B cell (primary cell): ENCODE measurements at regions not wholly inside any gene's neighbourhood (a gene's known extent, or its start where the extent isn't known, plus 50 kb on each side); places are given as distances from the start of the nearest gene placed in this dataset.

Experiments used
- ATAC-seq: fragments of 200-7000 bp; cut with Tn5 transposase; one replicate; pipeline ENCODE4 v1.10.0; 2021; ENCODE audit warnings: low read depth, mild to moderate bottlenecking, moderate number of reproducible peaks, moderate library complexity
- CTCF ChIA-PET: fragments of 350-600 bp; sonication (Branson Sonifier 250); formaldehyde crosslinking; loops from one replicate; lab custom pipeline; 2021; ENCODE audit warnings: antibody characterized with exemption, inconsistent platforms; lab: Charles Lee
- POLR2A ChIA-PET: fragments of 350-600 bp; sonication (Branson Sonifier 250); formaldehyde crosslinking; loops from one replicate; lab custom pipeline; 2021; ENCODE audit warnings: antibody characterized with exemption; lab: Charles Lee
- DNase-seq: peaks from one replicate; pipeline ENCODE4 v3.0.0; 2013
- H2AFZ ChIP-seq: 2 replicates; pipeline ENCODE4 v1.6.1; 2012; ENCODE audit warnings: mild to moderate bottlenecking, low read depth, low read length; ENCODE audit not compliant: insufficient read depth, poor library complexity, severe bottlenecking
- H3K27ac ChIP-seq, 2 donors: 1 replicate in 1 of 2; 2 replicates in 1 of 2; pipeline ENCODE4 v1.5.1; 2012 to 2013; ENCODE audit warnings: low read length in 2 of 2, mild to moderate bottlenecking in 2 of 2, moderate library complexity in 1 of 2
- H3K27me3 ChIP-seq, 4 experiments: fragments of 200-600 bp in 1 of 4; sonication (generic) in 1 of 4; replicated peaks in 1 of 4; 1 replicate in 2 of 4; 2 replicates in 2 of 4; pipeline versions ENCODE4 v1.6.1 to v1.7.0; 2013 to 2016; ENCODE audit warnings: low read length in 3 of 4, mild to moderate bottlenecking in 2 of 4, mixed read lengths in 1 of 4, moderate library complexity in 1 of 4; ENCODE audit not compliant: insufficient read depth in 4 of 4, control insufficient read depth in 3 of 4; ENCODE audit errors: control extremely low read depth in 1 of 4
- H3K36me3 ChIP-seq, 2 experiments: replicated peaks in 1 of 2; 1 replicate in 1 of 2; 2 replicates in 1 of 2; pipeline versions ENCODE4 v1.6.1 to v1.7.1; 2013; ENCODE audit warnings: low read length in 1 of 2; ENCODE audit not compliant: insufficient read depth in 2 of 2, control insufficient read depth in 1 of 2; ENCODE audit errors: control extremely low read depth in 1 of 2, extremely low read depth in 1 of 2
- H3K4me1 ChIP-seq, 2 donors: fragments of 200-600 bp in 1 of 2; sonication (generic) in 1 of 2; 1 replicate in 1 of 2; 2 replicates in 1 of 2; pipeline versions ENCODE4 v1.5.1 to v1.6.1; 2013 to 2017; ENCODE audit warnings: low read length in 2 of 2; ENCODE audit not compliant: control insufficient read depth in 2 of 2, insufficient read depth in 2 of 2
- H3K4me2 ChIP-seq: replicated peaks from 2 replicates; pipeline ENCODE3; 2012; ENCODE audit warnings: mild to moderate bottlenecking, low read depth, low read length; ENCODE audit not compliant: poor library complexity, severe bottlenecking
- H3K4me3 ChIP-seq, 5 experiments: fragments of 200-600 bp in 1 of 5; sonication (generic) in 1 of 5; 1 replicate in 3 of 5; 2 replicates in 2 of 5; pipeline versions ENCODE4 v1.5.1 to v1.7.0; 2011 to 2016; ENCODE audit warnings: low read length in 4 of 5, mild to moderate bottlenecking in 4 of 5, low read depth in 2 of 5, control low read depth in 1 of 5, moderate library complexity in 1 of 5; ENCODE audit not compliant: insufficient read depth in 1 of 5; ENCODE audit errors: control extremely low read depth in 1 of 5, extremely low read depth in 1 of 5
- H3K79me2 ChIP-seq: fragments of 200-600 bp; sonication (generic); one replicate; pipeline ENCODE4 v1.6.0; 2016; ENCODE audit warnings: low read length; ENCODE audit not compliant: control insufficient read depth, insufficient read depth
- H3K9ac ChIP-seq: fragments of 200-600 bp; sonication (generic); 2 replicates; pipeline ENCODE4 v1.6.1; 2017; ENCODE audit warnings: mild to moderate bottlenecking, low read length, moderate library complexity
- H3K9me3 ChIP-seq, 3 donors: one replicate each; pipeline versions ENCODE4 v1.6.1 to v1.7.1; 2013; ENCODE audit warnings: low read length in 2 of 3; ENCODE audit not compliant: control insufficient read depth in 2 of 3, insufficient read depth in 1 of 3; ENCODE audit errors: control extremely low read depth in 1 of 3
- H4K20me1 ChIP-seq: 2 replicates; pipeline ENCODE4 v1.6.0; 2012; ENCODE audit warnings: mild to moderate bottlenecking, low read length; ENCODE audit not compliant: insufficient read depth, control insufficient read depth, poor library complexity, severe bottlenecking
- H3K27ac Mint-ChIP-seq: one replicate; pipeline ENCODE4 v1.8.0; 2021; ENCODE audit warnings: mixed read lengths
- H3K27me3 Mint-ChIP-seq: one replicate; pipeline ENCODE4 v1.8.0; 2021; ENCODE audit warnings: mixed read lengths
- H3K4me1 Mint-ChIP-seq: one replicate; pipeline ENCODE4 v1.8.0; 2021; ENCODE audit warnings: mixed read lengths
- H3K4me3 Mint-ChIP-seq: one replicate; pipeline ENCODE4 v1.8.0; 2021; ENCODE audit warnings: mixed read lengths
- H3K9me3 Mint-ChIP-seq: one replicate; pipeline ENCODE4 v1.8.0; 2022; ENCODE audit warnings: mixed read lengths; ENCODE audit not compliant: insufficient read depth
- EZH2 ChIP-seq: IDR thresholded peaks from 2 replicates; pipeline ENCODE4 v1.6.1; 2012; ENCODE audit warnings: borderline replicate concordance, low read depth, mild to moderate bottlenecking, moderate library complexity, low read length; ENCODE audit not compliant: insufficient read depth, poor library complexity, severe bottlenecking
- WGBS: methylation state at CpG from one replicate; pipeline ENCODE4 v1.1.5; 2013; ENCODE audit warnings: missing lambda C conversion rate; ENCODE audit not compliant: insufficient coverage; 5-methylcytosine and 5-hydroxymethylcytosine counted together
- intact Hi-C: fragments of 100-400 bp; cut with micrococcal nuclease; formaldehyde crosslinking; loops from one replicate; pipeline ENCODE4 v1.10.0; 2022
- TF ChIP-seq, protein P1 (sequence below): fragments of 200-600 bp; IDR thresholded peaks from one replicate; pipeline ENCODE4 v1.8.0; 2022; ENCODE audit warnings: antibody characterized with exemption, mild to moderate bottlenecking

DNA sequence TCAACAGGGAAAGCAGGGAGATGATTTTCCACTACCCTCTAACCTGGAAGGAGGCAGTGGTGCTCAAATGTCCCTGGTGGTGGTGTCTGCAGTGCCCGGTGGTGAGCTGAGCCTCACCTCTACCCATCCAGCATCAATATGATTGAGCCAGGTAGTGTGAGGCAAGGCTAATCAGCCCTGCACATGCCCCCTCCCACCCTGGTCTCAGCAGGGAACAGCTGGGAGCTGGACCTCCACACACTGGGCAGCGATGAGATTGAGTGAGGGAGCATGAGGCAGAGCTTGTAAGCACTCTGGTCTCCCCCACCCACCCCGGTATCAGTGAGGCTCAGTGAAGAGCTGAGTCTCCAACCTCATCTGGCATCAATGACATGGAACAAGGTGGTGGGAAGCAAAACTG is 634.3 kb downstream of the PTPRU start:
- Mint-ChIP-seq H3K27me3 (peaks cover 8% of the 10 kb centered on the region), H3K4me1 (no peaks in the 10 kb centered on the region), H3K27ac (no peak overlapping the region), H3K4me3 (no peak overlapping the region), H3K9me3 (peaks cover 2% of the 10 kb centered on the region)
- Histone ChIP-seq H3K27ac (no peak overlapping the region), H3K4me3 (no peak overlapping the region), H3K36me3 (no peaks in the 10 kb centered on the region), H3K4me2 (no peak overlapping the region), H4K20me1 (no peaks in the 10 kb centered on the region), H3K79me2 (no peaks in the 10 kb centered on the region), H3K9ac (no peak overlapping the region), H3K9me3 (no peaks in the 10 kb centered on the region), H2AFZ (no peak overlapping the region), H3K27me3 (no peaks in the 10 kb centered on the region), H3K4me1 (no peaks in the 10 kb centered on the region)
- DNase-seq (no peak), ATAC-seq (no peak)
- intact Hi-C loops: no loop called here
- POLR2A ChIA-PET: no interaction called here
- no peak for TF ChIP-seq EZH2
- TF ChIP-seq, protein P1, sequence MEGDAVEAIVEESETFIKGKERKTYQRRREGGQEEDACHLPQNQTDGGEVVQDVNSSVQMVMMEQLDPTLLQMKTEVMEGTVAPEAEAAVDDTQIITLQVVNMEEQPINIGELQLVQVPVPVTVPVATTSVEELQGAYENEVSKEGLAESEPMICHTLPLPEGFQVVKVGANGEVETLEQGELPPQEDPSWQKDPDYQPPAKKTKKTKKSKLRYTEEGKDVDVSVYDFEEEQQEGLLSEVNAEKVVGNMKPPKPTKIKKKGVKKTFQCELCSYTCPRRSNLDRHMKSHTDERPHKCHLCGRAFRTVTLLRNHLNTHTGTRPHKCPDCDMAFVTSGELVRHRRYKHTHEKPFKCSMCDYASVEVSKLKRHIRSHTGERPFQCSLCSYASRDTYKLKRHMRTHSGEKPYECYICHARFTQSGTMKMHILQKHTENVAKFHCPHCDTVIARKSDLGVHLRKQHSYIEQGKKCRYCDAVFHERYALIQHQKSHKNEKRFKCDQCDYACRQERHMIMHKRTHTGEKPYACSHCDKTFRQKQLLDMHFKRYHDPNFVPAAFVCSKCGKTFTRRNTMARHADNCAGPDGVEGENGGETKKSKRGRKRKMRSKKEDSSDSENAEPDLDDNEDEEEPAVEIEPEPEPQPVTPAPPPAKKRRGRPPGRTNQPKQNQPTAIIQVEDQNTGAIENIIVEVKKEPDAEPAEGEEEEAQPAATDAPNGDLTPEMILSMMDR: no peak
- CTCF ChIA-PET: no interaction called here
- WGBS: 80% methylated on average over 1 of the region's 3 CpGs

DNA sequence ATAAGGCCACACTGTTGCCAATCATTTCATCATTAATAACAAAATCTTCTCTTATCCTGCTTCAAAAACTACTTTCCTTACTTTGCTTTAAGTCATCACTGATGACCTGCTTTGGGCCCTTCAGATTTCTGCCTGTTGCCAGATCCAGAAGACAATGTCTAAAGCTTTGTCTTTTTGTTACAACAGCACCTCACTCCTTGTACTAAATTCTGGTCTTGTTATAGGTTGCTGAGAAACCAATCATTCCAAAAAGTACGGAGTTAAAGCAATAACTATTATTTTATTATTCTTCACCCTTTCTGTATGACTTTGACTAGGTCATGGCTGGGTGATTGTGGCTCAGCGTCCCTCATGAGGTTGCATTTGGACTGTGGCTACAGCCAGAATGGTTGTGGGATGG is 633.5 kb downstream of the PTPRU start:
- H3K9ac ChIP-seq: no peak overlapping the region
- H4K20me1 ChIP-seq: no peaks in the 10 kb centered on the region
- H3K27me3 Mint-ChIP-seq: peaks cover 8% of the 10 kb centered on the region
- H3K27ac Mint-ChIP-seq: no peak overlapping the region
- ATAC-seq (no peak), DNase-seq (no peak)
- H3K36me3 ChIP-seq: no peaks in the 10 kb centered on the region
- no peak overlapping the region for H2AFZ ChIP-seq
- POLR2A ChIA-PET: no interaction called here
- CTCF ChIA-PET: no interaction called here
- H3K4me2 ChIP-seq: no peak overlapping the region
- no peak overlapping the region for H3K4me3 Mint-ChIP-seq
- H3K4me3 ChIP-seq: no peak overlapping the region
- H3K27me3 ChIP-seq: no peaks in the 10 kb centered on the region
- H3K4me1 ChIP-seq: no peaks in the 10 kb centered on the region
- H3K9me3 ChIP-seq: peaks cover 0 to 2% (median 0%) of the 10 kb centered on the region in 3 donors
- H3K9me3 Mint-ChIP-seq: peaks cover 2% of the 10 kb centered on the region
- no peaks in the 10 kb centered on the region for H3K4me1 Mint-ChIP-seq
- intact Hi-C loops: no loop called here
- TF ChIP-seq, protein P1: no peak
- TF ChIP-seq EZH2: no peak
- no peak overlapping the region for H3K27ac ChIP-seq
- H3K79me2 ChIP-seq: no peaks in the 10 kb centered on the region
- no CpG with 5 or more reads among the region's 2 CpGs for WGBS
